Peyer's patch (tissue), 4 donors: ENCODE measurements at regions not wholly inside any gene's neighbourhood (a gene's known extent, or its start where the extent isn't known, plus 50 kb on each side); places are given as distances from the start of the nearest gene placed in this dataset.
"Not testable (repeated sequence)": the region's sequence is repeated elsewhere in the genome, so short reads cannot be mapped to it uniquely, and the experiment has no call there.

ENCODE experiments used
- DNase-seq, 3 donors: peaks; one replicate each; pipeline ENCODE4 v3.0.0-alpha.2; 2017 to 2019
- H3K27ac ChIP-seq, 4 donors: fragments of 200-600 bp; sonication (generic); one replicate each; pipeline ENCODE4 v1.5.1; 2016 to 2019
- H3K27me3 ChIP-seq, 2 donors: fragments of 200-600 bp; sonication (generic); one replicate each; pipeline ENCODE4 v1.5.1; 2019
- H3K36me3 ChIP-seq, 3 donors: fragments of 200-600 bp; sonication (generic); one replicate each; pipeline ENCODE4 v1.5.1; 2016 to 2019
- H3K4me1 ChIP-seq, 4 donors: fragments of 200-600 bp; sonication (generic); one replicate each; pipeline ENCODE4 v1.5.1; 2016 to 2019
- H3K4me3 ChIP-seq, 4 donors: fragments of 200-600 bp; sonication (generic); 1 replicate in 3 of 4; 2 replicates in 1 of 4; pipeline ENCODE4 v1.5.1; 2016 to 2019; ENCODE audit warnings: mild to moderate bottlenecking in 1 of 4
- H3K9me3 ChIP-seq, 4 donors: fragments of 200-600 bp; sonication (generic); one replicate each; pipeline ENCODE4 v1.5.1; 2016 to 2019; ENCODE audit warnings: mild to moderate bottlenecking in 1 of 4
- POLR2A ChIP-seq, 2 donors: fragments of 450-650 bp; IDR thresholded peaks; one replicate each; pipeline ENCODE4 v1.5.1; 2017; ENCODE audit warnings: antibody characterized with exemption in 2 of 2, mild to moderate bottlenecking in 2 of 2, moderate library complexity in 2 of 2
- TF ChIP-seq, protein P1 (sequence below), 6 experiments: fragments of 450-650 bp in 4 of 6; fragments of 200-600 bp in 2 of 6; sonication (generic) in 1 of 6; IDR thresholded peaks; one replicate each; pipeline ENCODE4 v1.5.1; 2017 to 2019; ENCODE audit warnings: antibody characterized with exemption in 6 of 6, mild to moderate bottlenecking in 3 of 6, moderate library complexity in 1 of 6

DNA sequence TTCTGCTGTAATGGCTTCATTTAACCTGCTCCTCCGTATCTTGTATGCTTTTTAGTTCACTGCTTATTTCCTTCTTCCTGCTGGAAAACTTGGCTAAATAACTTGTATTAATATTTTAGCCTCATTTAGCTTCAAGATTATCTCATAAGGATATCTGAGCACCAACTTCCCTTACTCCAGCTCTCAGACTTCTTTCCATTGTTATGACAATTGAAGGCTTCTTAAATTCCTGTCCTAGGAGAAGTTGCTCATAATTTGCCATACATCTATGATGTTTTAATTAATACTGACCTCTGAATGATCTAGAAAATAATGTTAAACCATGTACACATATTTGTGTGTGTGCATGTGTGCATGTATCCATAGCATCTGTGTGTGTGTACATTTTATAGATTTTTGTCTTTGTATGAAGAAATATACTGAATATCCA, 1524.4 kb upstream of the TPTE start:
- H3K36me3 ChIP-seq: no peaks in the 10 kb centered on the region
- no peak for DNase-seq
- H3K27me3 ChIP-seq: no peaks in the 10 kb centered on the region
- H3K9me3 ChIP-seq: peaks cover 0 to 16% (median 0%) of the 10 kb centered on the region in 4 donors
- no peak overlapping the region for H3K27ac ChIP-seq
- H3K4me1 ChIP-seq: no peaks in the 10 kb centered on the region
- no peak for TF ChIP-seq POLR2A (IDR thresholded peaks at IDR 0.05)
- TF ChIP-seq, protein P1, sequence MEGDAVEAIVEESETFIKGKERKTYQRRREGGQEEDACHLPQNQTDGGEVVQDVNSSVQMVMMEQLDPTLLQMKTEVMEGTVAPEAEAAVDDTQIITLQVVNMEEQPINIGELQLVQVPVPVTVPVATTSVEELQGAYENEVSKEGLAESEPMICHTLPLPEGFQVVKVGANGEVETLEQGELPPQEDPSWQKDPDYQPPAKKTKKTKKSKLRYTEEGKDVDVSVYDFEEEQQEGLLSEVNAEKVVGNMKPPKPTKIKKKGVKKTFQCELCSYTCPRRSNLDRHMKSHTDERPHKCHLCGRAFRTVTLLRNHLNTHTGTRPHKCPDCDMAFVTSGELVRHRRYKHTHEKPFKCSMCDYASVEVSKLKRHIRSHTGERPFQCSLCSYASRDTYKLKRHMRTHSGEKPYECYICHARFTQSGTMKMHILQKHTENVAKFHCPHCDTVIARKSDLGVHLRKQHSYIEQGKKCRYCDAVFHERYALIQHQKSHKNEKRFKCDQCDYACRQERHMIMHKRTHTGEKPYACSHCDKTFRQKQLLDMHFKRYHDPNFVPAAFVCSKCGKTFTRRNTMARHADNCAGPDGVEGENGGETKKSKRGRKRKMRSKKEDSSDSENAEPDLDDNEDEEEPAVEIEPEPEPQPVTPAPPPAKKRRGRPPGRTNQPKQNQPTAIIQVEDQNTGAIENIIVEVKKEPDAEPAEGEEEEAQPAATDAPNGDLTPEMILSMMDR (IDR thresholded peaks at IDR 0.05): no peak
- H3K4me3 ChIP-seq: no peak overlapping the region

DNA sequence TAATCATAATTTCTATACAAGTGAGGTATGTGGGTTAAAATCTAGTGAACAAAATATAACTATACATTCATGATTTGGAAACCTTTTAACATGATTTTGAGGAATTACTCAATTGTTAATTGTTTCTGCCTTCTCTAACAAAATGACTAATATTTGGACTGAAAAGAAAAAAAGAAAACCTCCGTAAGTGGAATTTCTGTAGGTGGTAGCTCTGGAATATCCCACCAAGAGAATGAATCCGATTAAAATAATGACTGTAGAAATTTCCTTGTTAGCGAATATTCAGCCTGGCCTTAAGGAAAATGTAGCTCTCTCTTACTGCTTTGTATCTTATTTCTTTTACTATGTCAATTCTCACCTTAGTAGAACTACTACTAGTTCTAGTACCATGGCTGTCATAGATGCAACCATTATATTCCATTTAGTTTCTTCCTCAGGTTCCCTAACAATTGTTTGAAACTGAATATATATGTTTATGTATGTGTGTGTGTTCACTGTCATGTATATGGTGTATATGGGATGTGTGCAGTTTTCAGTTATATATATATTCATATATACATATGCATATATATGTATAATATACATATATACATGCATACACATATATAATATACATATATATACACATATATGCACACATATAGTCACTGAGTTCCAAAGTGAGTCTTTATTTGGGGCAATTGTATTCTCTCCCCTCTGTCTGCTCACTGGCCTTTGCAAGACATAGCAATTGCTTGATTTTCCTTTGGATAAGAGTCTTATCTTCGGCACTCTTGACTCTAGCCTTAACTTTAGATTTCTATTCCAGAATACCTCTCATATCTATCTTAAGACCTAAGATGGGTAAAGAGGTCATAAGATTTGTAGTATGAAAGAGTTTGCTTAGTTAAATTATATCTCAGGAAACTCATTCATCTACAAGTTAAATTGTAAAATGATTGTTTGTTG, 1523.7 kb upstream of the TPTE start:
- not testable (repeated sequence) for H3K4me1 ChIP-seq, H3K36me3 ChIP-seq, DNase-seq, H3K27ac ChIP-seq, H3K9me3 ChIP-seq, H3K4me3 ChIP-seq, H3K27me3 ChIP-seq

DNA sequence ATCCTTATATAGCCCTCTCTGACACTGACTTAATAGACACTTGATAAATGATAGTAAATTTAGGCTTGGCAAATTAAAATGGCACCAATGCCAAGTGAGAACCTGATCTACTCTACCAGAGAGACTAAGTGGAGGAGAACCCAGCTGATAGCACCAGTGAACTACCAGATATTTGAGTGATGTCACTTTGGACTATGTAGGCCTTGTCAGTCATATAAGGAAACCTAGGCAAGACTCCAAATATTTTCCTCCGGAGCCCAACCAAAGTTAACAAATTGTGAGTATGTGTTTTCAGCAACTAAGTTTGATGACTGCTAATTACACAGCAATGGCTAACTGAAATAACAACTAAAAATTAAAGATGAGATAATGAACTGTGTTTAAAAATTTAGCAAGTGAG, 1522.9 kb upstream of the TPTE start:
- not testable (repeated sequence) for H3K4me1 ChIP-seq, H3K27ac ChIP-seq, H3K36me3 ChIP-seq, DNase-seq, H3K9me3 ChIP-seq, H3K4me3 ChIP-seq, H3K27me3 ChIP-seq

DNA sequence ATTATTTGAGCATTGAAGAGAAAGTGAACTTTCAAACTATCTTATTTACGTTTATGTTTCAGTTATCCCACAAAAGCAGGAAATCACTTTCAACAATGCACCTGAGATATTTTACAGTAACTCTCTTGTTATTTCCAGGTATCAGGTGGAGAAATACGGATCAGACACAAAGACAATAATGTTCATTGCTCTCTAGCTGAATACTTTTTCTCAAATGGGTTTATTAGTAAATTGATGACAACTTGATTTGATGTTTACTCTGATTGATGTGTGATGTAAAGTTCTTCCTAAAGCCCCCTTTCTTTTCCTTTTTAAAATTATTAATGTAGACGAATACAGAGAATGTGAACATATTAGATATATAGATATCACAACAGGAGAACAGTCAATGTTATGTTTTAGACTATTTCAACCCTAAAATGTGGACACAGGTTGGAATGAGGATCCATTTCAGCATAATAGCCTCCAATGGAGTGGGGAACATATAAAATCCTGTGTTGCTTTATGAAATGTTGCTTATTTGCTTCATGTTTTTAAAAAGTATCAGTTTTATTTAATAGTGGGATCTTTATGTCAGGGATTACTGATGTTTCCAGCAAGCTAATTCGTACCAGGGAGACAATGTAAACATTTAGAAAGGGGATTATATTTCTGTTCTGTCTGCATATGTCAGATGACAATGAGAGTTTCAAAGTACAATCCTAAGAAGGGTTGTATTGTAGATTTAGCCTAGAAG, 1522.3 kb upstream of the TPTE start:
- TF ChIP-seq, protein P1 (IDR thresholded peaks at IDR 0.05): no peak
- no peak for TF ChIP-seq POLR2A (IDR thresholded peaks at IDR 0.05)
- Histone ChIP-seq H3K27ac (no peak overlapping the region), H3K27me3 (no peaks in the 10 kb centered on the region), H3K9me3 (peaks cover 0 to under 1% (median 0%) of the 10 kb centered on the region in 4 donors), H3K36me3 (no peaks in the 10 kb centered on the region), H3K4me3 (no peak overlapping the region), H3K4me1 (no peaks in the 10 kb centered on the region)
- no peak for DNase-seq

DNA sequence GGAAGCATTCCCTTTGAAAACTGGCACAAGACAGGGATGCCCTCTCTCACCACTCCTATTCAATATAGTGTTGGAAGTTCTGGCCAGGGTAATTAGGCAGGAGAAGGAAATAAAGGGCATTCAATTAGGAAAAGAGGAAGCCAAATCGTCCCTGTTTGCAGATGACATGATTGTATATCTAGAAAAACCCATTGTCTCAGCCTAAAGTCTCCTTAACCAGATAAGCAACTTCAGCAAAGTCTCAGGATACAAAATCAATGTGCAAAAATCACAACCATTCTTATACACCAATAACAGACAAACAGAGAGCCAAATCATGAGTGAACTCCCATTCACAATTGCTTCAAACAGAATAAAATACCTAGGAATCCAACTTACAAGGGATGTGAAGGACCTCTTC, 1521.3 kb upstream of the TPTE start:
- H3K4me1 ChIP-seq, H3K36me3 ChIP-seq, H3K4me3 ChIP-seq: not testable (repeated sequence)

DNA sequence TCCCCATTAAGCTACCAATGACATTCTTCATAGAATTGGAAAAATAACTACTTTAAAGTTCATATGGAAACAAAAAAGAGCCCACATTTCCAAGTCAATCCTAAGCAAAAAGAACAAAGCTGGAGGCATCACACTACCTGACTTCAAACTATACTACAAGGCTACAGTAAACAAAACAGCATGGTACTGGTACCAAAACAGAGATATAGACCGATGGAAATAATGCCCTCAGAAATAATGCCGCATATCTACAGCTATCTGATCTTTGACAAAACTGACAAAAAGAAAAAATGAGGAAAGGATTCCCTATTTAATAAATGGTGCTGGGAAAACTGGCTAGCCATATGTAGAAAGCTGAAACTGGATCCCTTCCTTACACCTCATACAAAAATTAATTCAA, 1520.7 kb upstream of the TPTE start:
- not testable (repeated sequence) for H3K36me3 ChIP-seq, H3K4me3 ChIP-seq, DNase-seq, H3K9me3 ChIP-seq, H3K27me3 ChIP-seq, H3K4me1 ChIP-seq, H3K27ac ChIP-seq

More for the DNA sequence above, 1521.3 kb upstream of the TPTE start:
- H3K27me3 ChIP-seq, H3K9me3 ChIP-seq, DNase-seq, H3K27ac ChIP-seq: not testable (repeated sequence)

DNA sequence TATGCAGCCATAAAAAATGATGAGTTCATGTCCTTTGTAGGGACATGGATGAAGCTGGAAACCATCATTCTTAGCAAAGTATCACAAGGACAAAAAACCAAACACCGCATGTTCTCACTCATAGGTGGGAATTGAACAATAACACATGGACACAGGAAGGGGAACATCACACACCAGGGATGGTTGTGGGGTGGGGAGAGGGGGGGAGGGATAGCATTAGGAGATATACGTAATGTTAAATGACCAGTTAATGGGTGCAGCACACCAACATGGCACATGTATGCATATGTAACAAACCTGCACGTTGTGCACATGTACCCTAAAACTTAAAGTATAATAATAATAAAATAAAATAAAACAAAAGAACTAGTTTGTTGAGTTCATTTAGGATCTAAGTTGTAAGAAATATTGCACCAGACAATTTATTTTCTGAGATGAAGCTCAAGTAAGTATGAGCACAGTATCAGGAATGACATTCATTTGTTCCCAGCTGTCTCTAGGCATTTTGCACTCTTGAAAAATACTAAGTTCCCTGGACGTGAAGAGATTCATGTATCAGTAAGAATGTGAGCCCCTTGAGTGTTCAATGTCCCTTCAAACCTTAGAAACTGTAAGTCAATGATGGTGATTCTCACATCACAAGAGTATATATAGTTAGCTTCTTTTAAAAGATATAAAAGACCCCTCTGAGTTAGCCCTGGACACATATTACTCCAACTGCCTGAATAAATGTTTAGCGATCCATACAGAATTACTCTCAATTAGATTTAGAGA, 1519.3 kb upstream of the TPTE start:
- H3K4me1 ChIP-seq, H3K9me3 ChIP-seq, H3K4me3 ChIP-seq, DNase-seq, H3K27ac ChIP-seq, H3K27me3 ChIP-seq, H3K36me3 ChIP-seq: not testable (repeated sequence)

DNA sequence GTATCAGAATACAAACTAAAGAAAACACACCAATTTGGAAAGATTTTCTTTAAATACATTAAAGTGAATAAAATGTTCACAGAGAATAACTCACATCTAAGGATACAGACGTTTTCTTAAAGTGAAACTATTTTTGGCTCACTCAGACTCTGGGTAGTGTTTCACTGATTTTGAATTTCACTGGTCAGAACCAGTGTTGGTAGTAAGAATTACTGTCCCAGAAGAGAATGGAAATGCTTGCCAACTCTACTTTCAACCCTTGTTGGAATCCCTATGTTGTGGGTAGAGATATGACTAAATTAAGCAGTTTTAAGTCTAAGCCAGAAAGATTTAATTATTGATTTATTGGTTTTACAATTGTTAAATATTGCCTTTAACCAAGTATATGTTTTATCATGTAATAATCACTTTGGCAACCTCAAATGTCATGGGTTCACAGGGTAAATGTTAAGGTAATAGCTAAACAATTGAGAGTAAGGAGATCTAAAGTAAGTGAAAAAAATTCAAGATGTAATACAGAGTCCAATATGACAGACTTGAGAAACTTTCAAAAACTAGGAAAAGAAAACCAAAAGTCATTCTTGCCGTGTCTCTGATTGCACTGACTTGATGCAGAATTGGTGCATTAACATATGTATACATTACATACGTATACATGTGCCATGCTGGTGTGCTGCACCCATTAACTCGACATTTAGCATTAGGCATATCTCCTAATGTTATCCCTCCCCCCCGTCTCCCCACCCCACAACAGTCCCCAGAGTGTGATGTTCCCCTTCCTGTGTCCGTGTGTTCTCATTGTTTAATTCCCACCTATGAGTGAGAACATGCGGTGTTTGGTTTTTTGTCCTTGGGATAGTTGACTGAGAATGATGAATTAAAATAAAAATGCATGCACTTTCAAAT, 1517.2 kb upstream of the TPTE start:
- not testable (repeated sequence) for H3K9me3 ChIP-seq, DNase-seq, H3K4me3 ChIP-seq, H3K36me3 ChIP-seq, H3K27ac ChIP-seq, H3K27me3 ChIP-seq, H3K4me1 ChIP-seq

DNA sequence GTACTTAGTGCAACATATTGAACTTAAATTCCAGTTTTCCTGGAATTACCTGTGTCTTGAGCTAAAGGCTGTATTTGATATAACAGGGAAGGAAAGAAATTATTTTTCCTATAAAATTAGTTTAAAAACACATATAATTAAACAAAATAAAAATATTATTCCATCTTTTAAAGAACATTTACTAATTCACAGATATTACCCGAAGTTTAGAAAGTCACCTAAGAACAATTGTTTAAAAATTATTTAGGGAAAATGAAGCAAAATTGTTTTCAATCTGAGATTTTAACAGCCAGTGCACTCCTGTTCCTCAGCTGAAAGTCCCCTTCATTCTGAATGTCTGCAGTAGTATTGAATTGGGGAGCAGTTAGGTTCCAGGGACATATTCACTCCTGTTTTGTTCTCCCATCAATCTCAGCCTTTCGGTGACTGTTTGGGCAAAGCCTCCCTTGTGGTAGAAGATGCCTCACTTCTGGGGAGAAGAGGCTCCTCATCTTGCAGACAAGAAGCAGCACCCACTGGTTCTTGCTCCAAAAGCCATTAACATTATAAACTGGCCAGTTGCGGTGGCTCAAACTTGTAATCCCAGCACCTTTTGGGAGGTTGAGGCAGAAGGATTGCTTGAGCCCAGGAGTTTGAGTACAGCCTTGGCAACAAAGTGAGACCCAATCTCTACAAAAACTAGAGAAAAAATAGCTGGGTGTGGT, 1516.4 kb upstream of the TPTE start:
- H3K4me3 ChIP-seq, H3K27ac ChIP-seq, H3K27me3 ChIP-seq, H3K9me3 ChIP-seq, H3K4me1 ChIP-seq, H3K36me3 ChIP-seq, DNase-seq: not testable (repeated sequence)

DNA sequence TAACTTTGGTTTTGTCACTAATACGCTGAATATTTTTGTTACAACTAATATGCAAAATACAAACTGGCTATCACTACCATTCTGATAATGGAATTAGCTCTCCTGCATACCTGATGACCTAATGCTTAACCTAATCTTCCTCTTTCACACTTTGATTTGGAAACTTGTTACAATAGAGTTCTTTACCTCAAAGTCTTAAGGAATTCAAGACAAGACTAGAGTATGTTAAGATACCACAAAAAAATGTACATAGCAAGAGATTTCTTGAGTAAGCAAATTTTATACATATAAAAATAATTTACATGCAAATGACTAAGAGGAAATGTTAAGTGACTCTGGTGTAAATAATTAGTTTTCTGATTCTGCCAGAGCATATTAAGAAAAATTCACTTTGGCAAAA, 1515.7 kb upstream of the TPTE start:
- not testable (repeated sequence) for H3K27me3 ChIP-seq, H3K36me3 ChIP-seq, DNase-seq, H3K9me3 ChIP-seq, H3K4me1 ChIP-seq, H3K4me3 ChIP-seq, H3K27ac ChIP-seq

DNA sequence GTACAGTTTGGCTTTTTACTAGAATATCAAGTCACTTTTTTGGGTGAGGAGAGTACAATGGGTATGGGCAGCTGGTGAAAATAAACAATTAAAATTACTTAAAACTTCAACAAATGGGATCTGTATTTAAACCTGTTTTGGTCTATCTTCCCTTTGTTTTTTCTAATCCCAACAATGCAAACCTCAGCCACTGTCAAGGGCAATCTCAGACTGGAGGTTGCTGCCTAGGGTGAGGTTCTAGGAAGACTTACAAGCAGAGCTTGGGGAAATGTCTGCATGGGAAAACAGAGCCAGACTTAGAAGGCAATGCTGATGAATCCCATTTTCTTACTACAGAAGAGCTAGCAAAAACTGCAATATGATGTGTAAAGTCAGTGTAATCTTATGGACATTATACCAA, 1515.3 kb upstream of the TPTE start:
- H3K27me3 ChIP-seq, H3K4me1 ChIP-seq, DNase-seq, H3K27ac ChIP-seq, H3K36me3 ChIP-seq, H3K4me3 ChIP-seq, H3K9me3 ChIP-seq: not testable (repeated sequence)
